ENCODE measurements at regions not wholly inside any gene's neighbourhood (a gene's known extent, or its start where the extent isn't known, plus 50 kb on each side); places are given as distances from the start of the nearest gene placed in this dataset.

DNA sequence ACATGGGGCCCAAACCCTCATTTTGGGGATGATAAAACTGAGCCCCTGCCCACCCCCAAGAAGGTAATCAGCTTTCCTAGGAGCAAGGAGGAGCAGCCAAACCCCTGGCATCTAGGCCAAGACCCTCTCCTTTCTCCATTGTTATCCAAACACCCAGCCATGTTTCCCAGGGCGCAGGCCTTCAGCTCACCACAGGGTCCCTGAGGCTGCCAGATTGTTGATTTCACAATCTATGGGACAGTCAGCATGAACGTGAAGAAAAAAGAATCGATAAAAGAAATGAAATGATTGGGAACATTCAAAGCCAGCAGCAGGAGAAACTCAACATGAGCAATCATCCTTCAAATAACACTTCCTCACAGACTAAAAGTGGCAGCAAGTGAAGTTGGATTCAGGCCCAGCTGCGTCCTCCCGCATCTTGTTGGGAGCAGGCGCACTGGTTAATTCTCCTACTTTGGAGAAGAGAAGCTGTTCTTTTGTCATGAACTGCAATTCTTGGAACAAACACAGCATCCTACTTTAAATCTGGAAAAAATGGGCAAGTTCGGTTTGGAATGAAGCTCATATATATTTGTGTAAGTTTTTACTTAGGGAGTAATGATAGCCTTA, 241.8 kb upstream of the PRDM1 start:
- no peak for DNase-seq

DNA sequence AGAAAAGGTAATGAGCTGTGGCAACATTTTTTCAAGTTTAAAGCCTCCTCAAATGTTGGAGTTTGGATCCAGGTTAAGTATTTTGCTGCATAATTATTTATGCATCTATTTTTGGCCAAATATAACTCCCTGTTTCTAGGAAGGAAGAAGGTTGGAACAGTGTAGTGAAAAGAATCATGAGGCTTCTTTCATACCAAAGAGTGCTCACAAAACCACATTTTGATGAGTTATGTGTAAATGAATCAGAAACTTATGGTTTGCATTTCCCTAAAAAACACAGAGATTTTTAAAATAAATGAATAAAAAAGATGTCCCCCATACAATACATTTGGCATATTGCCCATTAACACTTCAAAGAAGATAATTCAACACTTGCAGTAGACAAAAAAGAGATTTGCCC, 246.9 kb upstream of the PRDM1 start:
- no peak for DNase-seq

DNA sequence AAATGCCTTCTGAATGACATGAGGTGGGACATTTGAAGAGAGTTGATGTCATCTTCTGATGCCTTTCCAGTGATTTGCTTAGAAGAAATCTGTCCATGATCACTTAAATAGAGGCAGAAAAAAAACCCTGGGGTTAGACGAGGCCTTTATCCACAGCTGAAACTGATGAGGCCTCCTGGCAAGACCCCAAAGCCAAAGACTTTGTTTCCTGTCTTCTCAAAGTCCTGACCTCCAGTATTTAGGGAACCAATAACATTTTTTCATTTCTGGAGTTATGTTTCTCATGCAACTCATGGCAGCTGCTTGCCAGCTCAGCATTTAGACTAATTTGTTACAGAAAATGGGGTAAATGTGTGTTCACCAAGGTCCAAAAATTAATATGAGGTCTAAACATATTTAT, 248.0 kb upstream of the PRDM1 start:
- DNase-seq: no peak

DNA sequence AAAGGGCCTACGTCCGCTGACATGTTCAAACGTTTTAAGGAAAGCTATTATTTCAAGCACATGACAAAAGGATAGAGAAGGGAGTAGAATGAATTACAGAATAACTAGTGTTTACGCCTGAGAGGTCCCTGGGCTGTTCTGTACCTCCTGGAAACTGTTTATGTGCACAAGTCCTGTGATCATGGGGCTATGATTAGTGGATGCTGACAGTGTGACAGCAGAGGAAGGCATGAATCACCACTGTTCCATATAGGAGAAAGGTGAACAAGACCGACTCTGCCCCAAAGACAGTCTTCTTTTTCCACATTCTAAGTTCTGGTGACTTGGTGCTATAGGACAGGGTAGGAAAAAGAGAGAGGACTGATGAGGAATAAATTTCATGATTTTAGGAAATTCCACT, 249.2 kb upstream of the PRDM1 start:
- DNase-seq: no peak

DNA sequence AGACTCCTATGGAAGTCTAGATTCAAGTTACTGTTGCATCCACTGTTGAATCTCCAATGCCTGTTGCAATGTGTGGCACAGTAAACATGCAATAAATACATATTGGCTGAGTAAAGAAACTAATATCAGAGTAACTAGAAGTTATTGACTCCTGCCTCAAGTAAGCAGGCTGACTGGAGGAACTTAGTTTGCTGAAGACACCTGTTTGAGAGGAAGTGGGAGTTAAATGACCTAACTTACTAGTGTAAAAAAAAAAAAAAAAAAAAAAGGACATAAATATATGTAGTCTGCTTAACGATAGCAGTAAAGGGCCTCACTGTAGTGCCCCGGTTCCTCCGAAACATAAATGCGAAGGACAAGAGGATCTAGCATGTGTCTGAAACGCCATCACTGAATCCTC, 249.8 kb upstream of the PRDM1 start:
- DNase-seq: no peak

DNA sequence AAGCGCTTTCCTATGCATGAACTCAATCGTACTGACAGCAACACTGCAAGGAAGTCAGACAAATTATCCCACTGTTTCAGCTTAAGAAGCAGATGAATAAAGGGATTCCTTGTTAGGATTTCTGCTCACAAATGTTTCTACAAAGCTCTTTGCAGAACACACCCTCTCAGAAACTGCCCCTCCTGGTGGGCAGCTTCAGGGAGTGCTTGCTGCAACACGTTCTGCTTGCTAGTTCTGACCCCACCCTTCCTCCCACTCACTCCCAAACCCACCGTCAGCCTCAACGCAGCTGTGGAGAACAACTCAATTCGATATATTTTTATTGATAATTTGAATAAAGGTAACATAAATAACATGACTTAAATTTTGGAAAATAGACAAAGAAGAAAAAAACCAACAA, 250.8 kb upstream of the PRDM1 start:
- peak; percentile 16 to 21 for DNase-seq

DNA sequence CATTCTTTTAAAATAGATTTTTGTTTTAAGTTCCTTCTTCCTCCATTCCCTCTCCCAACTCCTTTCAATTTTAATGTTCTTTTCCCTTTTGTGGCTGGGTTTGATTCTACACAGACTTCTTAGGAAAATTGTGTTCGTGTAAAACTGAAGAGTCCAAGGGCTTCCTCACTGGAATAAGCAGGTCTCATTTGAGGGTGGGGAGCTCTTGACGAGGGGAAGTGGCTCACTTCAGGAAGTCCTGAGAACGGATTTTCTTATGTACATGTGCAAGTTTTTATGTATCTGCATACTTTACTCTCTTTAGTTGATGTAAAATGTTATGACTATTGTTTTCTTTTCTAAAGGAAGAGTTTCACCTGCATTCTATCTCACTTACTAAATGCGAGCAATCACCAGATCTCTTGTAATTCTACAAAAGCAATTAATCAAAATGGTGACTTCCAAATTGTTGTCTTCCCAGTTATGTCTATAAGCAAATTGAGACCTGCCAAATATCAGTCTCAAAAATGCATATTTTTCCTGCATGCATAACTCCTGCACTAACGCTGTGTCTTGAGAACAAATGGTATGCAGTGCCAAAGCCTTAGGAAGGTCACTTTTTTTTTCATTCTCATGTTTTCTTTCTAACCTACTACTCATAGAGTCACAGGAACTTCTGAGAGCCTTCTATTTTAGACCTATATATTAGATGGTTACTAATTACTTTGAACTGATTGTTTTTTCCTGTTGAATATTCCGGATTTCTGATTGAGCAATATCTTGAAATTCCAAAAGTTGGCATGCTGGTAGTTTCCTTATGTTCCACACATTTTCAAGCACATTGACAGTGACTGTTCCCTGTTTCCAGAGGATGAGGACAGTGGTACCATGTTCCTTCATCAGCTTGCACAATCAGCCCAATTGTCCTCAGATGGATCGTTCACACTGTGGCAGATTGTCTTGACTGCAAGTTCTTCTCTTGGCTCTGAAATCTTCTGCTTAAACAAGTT, 251.9 kb upstream of the PRDM1 start:
- no peak for DNase-seq

DNA sequence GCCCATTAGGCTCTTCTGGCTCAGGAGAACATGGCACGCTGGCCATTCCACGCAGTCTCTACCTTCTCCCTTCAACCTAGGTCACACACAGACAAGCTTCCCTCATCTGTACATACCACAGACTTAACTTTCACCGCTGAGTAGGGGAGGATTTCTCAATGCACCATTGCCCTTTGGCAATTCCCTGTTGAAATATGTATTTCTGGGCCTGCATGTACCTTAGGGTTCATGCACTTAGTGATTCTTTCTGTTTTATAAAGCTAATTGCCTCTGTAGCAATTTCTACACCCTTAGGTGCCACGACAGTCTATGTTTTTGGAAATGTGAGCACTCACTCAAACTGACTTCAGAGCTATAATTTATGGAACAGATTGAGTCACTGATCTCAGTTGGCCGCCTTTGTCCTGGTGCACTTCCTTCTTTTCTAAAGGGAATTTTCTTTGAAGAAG, 253.8 kb upstream of the PRDM1 start:
- peak in 1 of 2 donors; percentile 16 for DNase-seq

DNA sequence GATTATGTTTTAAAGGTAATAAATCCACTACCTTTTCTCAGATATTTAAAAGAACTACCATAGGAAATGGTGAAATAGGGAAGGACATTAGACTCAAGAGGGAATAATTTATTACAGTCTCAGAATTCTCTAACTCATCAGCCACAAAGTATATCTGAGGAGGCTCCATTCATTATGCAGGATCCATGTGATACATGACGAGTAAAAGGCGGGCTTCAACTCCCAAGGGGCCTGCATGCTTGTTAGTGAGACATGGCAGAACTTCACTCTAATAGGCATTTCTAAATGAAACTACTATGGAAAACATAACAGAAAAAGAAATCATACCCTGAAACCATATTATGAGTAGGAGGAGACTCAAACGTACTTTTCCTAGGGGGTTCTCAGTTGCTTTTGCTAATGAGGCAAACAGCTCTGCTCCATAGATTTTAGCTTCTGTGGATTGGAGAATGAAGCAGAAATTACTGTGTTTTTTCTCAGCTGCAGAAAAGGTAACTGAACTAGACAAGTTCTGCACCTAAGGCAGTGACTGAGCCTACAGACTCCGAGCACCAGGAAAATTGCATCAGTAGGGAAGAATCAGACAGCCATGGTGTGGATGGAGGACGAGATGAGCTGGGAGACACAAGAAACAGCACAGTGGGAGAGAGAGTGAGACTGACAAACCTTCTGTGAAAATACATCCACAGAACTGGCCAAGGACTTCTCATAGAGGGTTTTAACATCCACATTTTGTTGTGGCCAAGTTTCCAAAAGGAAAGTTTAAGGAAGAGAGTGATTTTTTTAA, 254.6 kb upstream of the PRDM1 start:
- no peak for DNase-seq

DNA sequence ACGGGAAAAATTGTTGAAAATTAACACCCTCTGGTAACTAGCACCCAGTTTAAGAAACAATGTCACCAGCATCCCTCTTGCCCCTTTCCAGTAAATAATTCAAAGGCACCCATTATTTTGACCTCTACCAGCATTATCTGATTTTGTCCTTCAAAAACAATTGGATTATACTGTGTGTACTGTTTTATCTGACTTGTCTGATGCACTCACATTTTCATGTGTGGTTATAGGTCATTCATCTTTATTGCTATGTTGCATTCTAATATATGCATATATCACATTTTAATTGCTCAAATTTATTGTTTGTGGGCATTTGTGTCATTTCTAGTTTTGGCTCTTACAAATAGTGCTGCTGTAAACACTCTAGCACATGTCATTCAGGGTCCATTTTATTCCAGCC, 260.9 kb upstream of the PRDM1 start:
- DNase-seq: no peak

DNA sequence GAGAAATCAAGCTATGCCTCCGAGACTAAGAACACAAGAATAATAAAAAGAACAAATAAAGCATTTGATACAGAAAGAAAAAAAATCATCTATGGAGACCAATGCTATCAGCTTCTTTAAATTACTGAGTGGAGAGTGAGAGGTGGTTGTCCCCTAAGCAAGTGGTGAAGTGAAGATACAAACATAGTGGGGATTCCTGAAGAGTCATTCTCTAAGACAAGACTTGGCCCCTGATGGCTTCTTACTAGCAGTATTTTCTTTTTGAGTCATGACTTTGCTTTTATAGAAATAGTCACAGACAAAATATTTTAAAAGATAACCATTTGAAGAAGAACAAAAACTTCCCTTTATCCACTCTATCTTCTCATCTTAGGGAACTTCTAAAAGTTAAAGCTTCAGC, 261.4 kb upstream of the PRDM1 start:
- no peak for DNase-seq

DNA sequence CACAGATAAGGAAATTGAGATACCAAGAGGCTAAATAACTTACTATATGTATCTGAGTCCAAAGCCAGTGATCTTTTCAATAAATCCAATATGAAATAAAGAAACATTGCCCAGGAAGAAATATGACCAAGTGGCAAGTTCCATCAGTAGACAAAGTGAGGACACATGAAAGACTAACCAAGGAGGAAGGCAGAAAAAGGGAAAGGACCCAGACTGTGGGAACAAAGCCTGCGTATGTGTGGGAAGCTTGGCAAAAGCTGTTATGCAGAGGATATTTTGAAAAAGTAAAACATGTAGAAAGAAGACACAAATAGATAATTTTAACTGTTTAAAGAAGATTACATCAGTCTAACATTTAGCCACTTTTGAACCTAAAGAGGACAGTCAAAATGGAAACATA, 264.4 kb upstream of the PRDM1 start:
- DNase-seq: no peak

DNA sequence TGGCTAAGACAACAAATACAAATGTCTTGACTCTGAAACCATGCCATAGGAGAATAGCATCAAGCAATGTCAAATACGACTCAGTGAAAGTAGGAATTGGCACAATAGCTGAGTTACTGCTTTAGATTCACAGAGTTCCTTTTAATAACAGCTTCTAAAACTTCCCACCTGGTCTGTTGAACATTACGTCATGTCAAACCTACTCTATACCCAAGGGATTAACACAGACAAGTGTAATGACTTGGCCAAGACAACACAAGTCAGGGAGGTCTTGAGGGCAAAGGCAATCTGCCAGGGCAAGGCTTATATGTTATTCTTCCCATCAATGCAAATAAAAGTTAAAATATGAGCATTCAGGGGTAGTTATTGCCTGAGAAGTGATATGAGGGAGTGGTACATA, 265.1 kb upstream of the PRDM1 start:
- DNase-seq: no peak

DNA sequence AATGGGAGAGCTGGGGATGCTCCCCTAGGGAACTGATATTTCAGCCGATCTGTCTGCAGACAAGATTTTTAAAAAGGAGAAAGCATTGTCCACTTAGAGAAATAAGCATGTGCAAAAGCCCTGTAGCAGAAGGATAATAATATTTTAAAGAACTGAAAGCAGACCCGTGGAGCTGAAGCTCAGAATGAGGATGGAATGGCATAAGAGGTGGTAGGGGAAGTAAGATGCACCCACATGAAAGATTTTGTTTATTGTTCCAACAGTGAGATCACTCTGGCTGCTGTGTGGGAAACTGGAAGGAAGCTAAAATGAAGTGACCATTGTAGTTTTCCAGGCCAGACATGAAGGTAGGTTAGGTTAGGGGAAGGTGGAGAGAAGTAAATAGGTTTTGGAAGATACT, 266.4 kb upstream of the PRDM1 start:
- no peak for DNase-seq

DNA sequence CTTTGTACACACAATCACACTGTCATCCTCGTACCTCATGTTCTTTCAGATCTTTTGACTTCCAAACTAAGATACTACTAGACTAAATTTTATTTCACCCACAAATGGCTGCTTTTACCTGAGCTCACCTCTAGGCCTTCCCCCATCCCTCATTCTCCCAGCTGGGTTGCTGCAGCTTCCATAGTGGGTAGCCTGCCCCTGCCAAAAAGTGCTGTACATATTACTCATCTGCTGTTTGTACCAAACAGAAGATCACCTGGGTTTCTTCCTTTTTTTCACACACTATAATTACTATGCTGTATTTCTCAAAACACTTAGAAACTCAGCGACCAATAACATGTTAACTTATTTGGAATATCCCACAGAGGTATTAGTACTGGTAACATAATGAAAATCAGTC, 267.6 kb upstream of the PRDM1 start:
- no peak for DNase-seq

DNA sequence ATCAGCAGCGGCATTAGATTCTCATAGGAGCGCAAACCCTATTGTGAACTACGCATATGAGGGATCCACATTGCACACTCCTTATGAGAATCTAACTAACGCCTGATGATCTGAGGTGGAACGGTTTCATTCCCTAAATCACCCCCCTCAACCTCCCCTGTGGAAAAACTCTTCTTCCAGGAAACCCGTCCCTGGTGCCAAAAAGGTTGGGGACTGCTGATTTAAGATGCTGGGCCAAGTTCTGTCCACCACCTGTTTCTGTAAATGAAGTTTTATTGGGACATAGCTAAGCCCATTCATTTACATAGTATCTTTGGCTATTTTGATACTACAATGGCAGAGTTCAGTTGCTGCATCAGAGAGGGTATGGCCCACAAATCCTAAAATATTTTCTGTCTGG, 268.2 kb upstream of the PRDM1 start:
- no peak for DNase-seq

DNA sequence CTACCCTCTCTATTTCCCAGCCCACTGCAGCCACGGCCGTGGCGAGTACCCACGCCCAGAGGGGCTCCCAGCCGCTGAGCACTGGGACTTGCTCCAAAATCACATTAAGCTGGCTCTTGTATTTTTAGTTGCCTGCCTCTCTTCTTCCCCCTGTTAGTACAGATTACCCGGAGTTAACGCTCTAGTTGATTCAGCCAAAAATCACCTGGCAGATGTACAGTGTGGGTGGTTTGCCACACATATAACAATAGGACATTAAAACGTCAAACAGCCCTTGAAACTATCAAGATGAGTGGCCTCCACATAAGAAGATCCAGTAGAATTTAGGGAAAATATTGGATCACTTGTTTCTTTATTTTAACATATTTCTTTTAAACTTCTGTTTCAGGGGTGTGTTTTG, 268.8 kb upstream of the PRDM1 start:
- DNase-seq: no peak

DNA sequence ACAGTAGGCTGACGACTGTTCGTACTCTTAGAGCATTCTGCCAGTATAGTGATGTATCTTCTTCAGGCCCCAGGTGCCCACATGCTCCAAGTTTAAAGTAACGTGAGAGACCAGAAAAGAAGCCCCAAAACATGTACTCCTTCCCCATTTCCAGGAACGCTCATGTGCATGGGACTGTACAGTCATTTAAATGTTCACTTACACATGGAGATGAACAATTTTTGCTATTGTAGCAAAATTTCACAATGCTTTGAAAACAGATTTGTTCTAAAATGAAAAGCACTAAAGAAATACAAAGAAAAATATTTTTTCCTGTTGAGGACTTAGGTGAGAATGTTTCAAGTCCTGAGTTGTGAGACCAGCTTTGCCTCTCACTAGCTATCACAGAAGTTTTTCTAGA, 269.3 kb upstream of the PRDM1 start:
- no peak for DNase-seq

DNA sequence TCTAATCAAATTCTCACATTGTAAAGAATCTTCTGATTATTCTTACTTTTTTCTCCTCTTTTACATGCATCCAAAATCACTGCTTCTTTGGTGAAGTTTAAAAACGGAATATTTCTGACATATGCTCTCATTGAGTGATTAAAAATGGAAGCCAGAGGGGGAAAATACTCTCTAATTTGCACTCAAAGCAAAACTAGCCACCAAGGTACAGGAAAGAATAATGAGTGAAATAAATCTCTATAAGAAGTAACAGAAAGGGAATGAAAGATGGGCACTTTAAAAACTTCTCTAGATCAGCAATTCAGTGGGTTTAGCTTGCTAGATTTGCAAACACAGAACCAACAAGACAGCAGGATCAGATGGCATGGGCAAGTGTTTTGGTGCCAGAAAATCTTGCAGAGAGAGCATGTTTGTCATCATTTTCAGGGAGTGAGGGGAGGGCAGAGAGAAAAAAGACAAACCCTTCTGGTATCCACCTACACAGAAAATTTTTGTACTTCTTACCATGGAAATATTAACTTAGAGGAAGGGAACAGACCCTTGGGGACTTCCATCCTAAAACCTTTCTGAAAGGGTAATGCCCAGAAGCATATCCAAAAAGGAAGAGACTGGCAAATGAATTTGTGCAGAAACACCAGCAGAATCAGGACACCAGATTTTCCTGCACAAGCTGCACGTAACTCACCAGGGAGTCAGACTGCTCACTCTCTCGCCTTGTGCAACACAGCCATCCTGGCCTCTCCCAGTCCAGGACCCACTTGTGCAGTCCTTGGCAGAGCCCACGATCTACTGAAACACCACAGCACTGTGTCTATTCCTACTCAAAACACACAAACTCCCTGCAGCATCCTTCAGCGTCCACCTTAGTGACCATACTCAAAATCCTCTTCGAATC, 270.2 kb upstream of the PRDM1 start:
- no peak for DNase-seq

DNA sequence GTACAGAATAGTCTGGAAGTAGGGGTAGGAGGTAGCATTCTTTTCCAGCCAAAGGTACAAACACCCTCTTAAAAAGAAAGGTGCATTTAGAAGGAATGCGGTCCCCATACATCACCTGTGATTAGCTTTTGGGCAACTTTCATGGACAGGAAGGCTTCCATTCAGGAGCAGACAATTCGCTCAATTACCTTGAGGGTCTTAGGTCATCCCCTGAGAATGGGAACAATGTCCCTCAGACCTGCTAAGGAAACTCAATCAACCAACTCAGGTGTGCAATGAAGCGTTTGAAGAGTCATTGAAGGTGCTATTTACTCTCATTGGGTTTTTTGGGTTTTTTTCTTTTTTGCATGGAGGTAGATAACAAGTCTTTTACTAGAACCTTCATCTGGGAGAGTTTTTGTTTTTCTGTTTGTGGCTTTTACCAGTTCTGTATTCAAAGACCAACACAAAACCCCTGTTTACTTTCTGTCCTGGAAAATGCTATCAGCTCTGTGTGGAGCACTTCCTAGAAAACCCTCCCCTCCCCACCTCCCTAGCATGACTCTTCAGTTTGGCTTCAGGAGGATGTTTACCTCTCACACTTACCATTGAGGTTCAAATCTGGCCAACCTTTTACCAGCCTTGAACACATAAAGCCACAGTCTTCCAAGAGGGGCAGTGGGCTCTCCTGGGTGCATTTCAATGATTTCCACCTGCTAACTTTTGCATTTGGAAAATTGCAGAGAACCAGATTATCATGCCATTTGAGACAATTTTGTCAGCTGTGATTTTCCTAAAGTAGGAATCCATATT, 271.2 kb upstream of the PRDM1 start:
- DNase-seq: no peak

DNA sequence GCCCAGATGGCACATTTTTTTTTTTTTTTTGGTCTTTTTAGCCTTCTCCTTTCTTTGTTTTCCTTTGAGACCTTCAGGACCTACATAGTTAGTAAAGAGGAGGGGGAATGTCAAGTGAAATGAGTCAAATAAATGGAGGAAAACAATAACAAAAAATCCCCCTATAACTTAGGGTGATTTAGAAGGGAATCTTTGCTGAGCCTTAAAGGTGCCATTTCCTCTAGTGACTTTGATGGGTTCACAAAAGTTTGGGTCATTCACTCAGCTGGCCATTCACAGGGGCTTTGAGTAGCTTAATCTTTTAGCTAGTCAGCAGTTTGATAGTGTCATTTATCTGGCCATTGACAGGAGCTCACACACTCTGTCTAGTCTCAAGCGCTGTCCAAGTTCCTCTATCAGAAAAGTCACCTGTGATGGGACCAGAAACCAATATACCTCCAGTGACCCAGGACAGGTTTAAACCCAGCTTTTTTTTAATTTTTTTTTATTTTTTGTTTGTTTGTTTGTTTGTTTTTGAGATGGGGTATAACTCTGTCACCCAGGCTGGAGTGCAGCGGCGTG, 275.1 kb upstream of the PRDM1 start:
- no peak for DNase-seq
